HG03469 (cell line): ENCODE measurements at regions not wholly inside any gene's neighbourhood (a gene's known extent, or its start where the extent isn't known, plus 50 kb on each side); places are given as distances from the start of the nearest gene placed in this dataset.
"Not testable (repeated sequence)": the region's sequence is repeated elsewhere in the genome, so short reads cannot be mapped to it uniquely, and the experiment has no call there.

Experiments used
- ATAC-seq: cut with Tn5 transposase; IDR thresholded peaks from one replicate; pipeline ENCODE4 v1.9.1; 2021; ENCODE audit warnings: mild to moderate bottlenecking, moderate library complexity, moderate number of reproducible peaks; ENCODE audit not compliant: unreplicated experiment

DNA sequence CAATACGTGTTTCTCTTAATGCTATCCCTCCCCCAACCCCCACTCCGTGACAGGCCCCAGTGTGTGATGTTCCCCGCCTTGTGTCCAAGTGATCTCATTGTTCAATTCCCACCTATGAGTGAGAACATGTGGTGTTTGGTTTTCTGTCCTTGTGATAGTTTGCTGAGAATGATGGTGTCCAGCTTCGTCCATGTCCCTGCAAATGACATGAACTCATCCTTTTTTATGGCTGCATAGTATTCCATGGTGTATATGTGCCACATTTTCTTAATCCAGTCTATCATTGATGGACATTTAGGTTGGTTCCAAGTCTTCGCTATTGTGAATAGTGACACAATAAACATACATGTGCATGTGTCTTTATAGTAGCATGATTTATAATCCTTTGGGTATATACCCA lies 52.5 kb downstream of the KIAA0408 start:
- not testable (repeated sequence) for ATAC-seq

DNA sequence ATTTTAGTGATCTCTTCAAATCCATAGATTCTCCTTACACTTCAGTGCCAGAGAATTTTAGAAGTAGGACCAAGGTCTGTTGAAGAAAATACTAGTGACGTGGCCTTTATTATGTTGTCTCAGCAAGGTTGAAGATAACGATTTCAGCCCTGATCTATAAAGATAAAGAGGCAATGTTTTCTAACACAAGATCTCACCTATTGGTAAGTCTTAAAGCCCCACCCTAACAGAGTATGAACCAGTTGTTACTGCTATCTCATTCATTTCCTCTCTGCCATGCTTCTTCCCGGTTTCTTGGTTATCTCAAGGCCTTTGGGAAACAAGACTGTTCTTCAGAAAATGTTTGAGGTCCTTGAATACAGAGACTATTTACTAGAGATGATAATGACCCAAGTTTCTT lies 53.1 kb downstream of the KIAA0408 start:
- ATAC-seq, result no peak

DNA sequence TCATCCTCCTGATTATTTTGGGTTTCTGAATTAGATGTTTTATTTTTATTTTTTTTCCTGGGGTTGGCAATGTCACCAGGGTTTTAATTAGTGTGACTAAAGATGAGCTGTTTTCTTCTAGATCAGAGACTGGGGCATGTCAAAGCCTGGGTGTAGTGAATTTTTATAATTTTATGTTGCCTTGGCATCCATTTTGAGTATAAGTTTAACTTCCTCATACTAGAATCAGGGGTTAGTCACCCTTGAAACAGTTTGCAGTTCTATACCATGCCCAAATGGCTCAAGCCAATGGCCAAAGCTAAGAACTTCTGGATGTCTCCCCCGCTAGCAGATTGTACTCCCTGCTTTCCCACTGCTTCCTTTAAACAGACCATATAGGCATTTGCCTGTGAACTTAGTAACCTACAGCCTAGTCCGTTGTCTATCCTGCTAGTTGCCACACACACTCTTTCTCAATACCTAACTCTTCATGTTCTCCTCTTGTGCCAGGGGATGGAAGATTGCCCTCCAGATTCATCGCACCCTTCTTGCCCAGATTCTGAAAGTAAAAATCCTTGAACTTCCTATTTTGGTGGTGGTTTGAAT lies 54.5 kb downstream of the KIAA0408 start:
- ATAC-seq, result no peak

DNA sequence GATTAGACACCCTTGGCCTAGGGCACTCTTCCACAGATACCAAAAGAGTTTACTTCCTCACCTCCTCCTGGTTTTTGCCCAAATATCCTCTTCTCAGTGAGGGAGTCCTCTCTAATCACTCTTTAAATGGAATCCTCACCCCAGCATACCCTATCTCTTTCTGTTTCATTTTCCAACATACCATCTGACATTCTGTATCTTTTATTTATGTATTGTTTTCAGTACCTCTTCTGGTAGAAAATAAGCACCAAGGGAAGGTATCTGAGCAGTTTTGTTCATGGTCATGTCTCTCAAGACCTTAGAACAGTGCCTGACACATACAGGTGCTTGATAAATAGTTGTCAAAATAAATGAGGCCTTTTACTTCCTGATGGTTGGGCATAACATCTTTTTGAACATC lies 55.1 kb downstream of the KIAA0408 start:
- ATAC-seq, result peak; percentile 38

DNA sequence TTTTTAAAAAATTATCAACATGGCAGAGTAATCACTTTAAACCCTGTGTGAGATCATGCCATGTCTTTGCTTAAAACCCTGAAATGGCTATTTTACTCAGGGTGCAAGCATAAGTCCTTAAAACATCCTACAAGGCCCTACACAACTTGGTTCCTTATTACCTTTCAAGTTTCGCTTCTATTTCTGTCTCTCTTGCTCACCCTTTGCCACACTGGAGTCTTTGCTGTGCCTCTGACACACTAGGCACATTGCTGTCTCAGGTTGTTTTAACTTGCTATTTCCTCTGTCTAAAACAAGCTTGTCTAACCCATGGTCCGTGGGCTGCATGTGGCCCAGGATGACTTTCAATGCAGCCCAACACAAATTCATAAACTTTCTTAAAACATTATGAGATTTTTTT lies 55.6 kb downstream of the KIAA0408 start:
- peak; percentile 88 for ATAC-seq

DNA sequence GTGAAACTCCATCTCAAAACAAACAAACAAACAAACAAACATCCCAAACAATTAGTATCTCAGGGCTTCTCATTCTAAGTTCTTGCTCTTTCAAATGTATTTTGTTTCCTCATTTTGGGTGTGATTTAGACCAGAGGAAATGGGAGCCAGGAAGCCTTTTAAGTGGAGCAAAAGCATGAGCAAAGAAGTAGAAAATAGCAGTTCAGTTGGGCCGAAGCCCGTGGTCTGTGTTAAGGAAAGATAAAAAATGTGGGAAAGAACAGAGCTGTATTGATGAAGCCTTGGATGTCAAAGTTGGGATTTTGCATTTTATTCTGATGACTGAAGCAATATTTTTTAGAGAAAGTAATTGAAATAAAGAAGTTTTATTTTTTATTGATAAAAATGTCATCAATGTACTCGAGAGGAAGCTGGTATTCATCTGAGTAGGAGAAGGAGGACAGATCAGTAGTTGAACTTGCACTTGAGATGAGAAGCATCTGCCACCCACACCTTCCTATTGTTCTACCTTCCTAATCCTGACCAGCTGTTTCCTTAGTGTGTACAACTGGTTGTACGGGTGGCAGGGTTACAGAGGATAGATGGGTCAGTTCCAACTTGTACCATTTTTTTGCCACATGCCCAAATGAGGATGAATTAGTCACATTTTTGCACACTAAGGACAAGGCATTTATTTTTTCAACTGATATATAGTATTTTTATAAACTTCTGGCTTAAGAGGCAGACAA lies 56.1 kb downstream of the KIAA0408 start:
- no peak for ATAC-seq

DNA sequence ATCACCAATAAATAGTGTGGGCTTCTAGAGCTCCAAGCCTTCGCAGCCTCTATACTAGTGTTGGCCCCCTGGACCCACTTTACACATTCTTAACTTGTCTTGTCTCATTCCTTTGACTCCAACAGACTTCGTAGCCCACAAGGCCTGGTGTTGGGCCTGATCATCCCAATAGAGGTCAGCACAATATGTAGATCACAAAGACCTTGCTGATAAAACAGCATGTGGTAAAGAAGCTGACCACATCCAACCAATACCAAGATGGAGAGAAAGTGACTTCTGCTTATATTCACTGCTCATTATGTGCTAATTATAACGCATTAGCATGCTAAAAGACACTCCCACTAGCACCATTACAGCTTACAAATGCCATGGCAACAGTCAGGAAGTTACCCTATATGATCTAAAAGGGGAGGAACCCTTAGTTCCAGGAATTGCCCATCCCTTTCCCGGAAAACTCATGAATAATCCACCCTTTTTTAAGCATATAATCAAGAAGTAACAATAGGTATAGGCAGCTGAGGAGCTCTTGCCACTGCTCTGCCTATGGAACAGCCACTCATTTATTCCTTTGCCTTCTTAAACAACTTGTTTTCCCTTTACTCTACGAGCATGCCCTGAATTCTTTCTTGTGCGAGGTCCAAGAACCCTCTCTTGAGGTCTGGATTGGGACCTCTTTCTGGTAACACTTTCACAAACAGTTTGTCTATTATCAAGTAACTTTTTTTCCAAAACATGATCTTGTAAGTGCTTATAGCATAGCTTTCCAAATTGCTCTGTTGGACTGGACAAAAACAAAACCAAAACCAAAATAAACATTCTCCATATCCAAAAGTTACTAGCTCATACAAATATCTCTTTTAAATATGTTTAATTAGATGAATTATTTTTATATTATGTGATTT lies 54.6 kb upstream of the ECHDC1 start:
- no peak for ATAC-seq

DNA sequence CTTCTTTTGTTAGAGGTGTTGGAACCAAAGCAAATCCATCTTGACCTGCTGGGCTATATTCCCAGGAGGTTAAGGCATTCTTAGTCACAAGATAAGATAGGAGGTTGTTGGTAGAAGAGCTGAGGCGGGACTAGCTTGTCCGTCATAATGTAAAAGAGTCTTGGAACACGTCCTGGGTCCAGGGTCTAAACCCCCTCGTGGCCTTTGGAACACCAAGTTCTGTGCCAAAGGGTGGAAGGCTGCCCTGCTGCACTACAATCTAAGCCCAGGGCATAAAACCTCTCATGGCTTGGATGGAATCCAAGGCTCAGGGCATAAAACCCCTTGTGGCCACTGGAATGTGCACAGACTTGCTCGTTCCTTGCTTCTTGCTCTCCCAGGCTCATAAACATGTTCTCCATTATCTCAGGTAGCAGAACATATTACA lies 53.8 kb upstream of the ECHDC1 start:
- not testable (repeated sequence) for ATAC-seq
